HL-60 (cell line): ENCODE measurements at regions not wholly inside any gene's neighbourhood (a gene's known extent, or its start where the extent isn't known, plus 50 kb on each side); places are given as distances from the start of the nearest gene placed in this dataset.

Experiments
- CTCF ChIP-seq: IDR thresholded peaks from one replicate; pipeline ENCODE4 v1.5.1; 2011; ENCODE audit warnings: low read length, control low read depth, inconsistent platforms; ENCODE audit not compliant: insufficient read depth
- GABPA ChIP-seq: IDR thresholded peaks from 2 replicates; pipeline ENCODE4 v1.6.1; 2012; ENCODE audit warnings: low read depth
- POLR2AphosphoS5 ChIP-seq: IDR thresholded peaks from 2 replicates; pipeline ENCODE4 v1.6.1; 2012; ENCODE audit warnings: low read depth
- REST ChIP-seq: IDR thresholded peaks from 2 replicates; pipeline ENCODE4 v1.6.1; 2012; ENCODE audit warnings: low read depth; ENCODE audit not compliant: insufficient replicate concordance
- SPI1 ChIP-seq: IDR thresholded peaks from 2 replicates; pipeline ENCODE4 v1.6.1; 2012; ENCODE audit warnings: low read depth, mild to moderate bottlenecking, borderline replicate concordance

GRCh38 chr15:39448409-39448808 is 132.5 kb upstream of the THBS1 start:
- TF ChIP-seq REST (no peak), CTCF (no peak), SPI1 (no peak), POLR2AphosphoS5 (no peak), GABPA (no peak)
